ENCODE measurements at regions not wholly inside any gene's neighbourhood (a gene's known extent, or its start where the extent isn't known, plus 50 kb on each side); places are given as distances from the start of the nearest gene placed in this dataset.

DNA sequence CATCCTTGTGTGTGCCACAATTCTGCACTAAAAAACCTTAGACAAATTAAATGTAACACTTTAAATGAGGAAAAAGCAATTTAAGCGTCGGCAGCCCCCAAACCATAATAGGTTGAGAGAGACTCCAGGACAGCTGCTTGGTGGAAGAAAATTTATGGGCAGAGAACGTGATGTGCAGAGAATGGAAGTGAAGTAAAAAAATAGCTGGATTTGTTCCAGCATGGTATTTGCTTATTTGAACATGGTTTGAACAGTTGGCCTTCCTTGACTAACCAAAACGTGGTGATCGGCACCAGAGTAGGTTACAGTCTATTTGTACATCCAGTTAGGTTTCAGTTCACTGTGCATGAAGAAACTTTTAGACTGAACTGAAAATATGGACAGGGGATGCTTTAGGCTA, 343.0 kb upstream of the CPEB2 start:
- no peak for TF ChIP-seq SRF (IDR thresholded peaks at IDR 0.05; ENCODE audit: low read depth, low read length)
- no peak for TF ChIP-seq TAF7 (optimal IDR thresholded peaks at IDR 0.05; ENCODE audit: borderline replicate concordance, low read depth, low read length)
- TF ChIP-seq, protein P1, sequence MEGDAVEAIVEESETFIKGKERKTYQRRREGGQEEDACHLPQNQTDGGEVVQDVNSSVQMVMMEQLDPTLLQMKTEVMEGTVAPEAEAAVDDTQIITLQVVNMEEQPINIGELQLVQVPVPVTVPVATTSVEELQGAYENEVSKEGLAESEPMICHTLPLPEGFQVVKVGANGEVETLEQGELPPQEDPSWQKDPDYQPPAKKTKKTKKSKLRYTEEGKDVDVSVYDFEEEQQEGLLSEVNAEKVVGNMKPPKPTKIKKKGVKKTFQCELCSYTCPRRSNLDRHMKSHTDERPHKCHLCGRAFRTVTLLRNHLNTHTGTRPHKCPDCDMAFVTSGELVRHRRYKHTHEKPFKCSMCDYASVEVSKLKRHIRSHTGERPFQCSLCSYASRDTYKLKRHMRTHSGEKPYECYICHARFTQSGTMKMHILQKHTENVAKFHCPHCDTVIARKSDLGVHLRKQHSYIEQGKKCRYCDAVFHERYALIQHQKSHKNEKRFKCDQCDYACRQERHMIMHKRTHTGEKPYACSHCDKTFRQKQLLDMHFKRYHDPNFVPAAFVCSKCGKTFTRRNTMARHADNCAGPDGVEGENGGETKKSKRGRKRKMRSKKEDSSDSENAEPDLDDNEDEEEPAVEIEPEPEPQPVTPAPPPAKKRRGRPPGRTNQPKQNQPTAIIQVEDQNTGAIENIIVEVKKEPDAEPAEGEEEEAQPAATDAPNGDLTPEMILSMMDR (IDR thresholded peaks at IDR 0.05; ENCODE audit: control extremely low read depth in 1 of 3, insufficient read depth in 1 of 3, low read depth in 1 of 3, low read length in 3 of 3) = no peak
- no peak for TF ChIP-seq CREB1 (IDR thresholded peaks at IDR 0.05)
- TF ChIP-seq BRCA1 (IDR thresholded peaks at IDR 0.05; ENCODE audit: low read depth, low read length) = no peak
- TF ChIP-seq POLR2A (IDR thresholded peaks at IDR 0.05; ENCODE audit: control extremely low read depth in 1 of 2, low read depth in 2 of 2, low read length in 2 of 2) = no peak
- TF ChIP-seq EZH2 (IDR thresholded peaks at IDR 0.05; ENCODE audit: low read depth, low read length, severe bottlenecking) = no peak
- TF ChIP-seq TAF1 (IDR thresholded peaks at IDR 0.05; ENCODE audit: low read depth, low read length) = no peak
- TF ChIP-seq GABPA (IDR thresholded peaks at IDR 0.05; ENCODE audit: borderline replicate concordance, insufficient read depth, low read length) = no peak
- no peak for TF ChIP-seq BCL11A (IDR thresholded peaks at IDR 0.05; ENCODE audit: low read depth in 2 of 2, low read length in 2 of 2)
- no peak for TF ChIP-seq RBBP5 (IDR thresholded peaks at IDR 0.05; ENCODE audit: borderline replicate concordance, low read depth, low read length)
- no peak for TF ChIP-seq EP300 (IDR thresholded peaks at IDR 0.05; ENCODE audit: borderline replicate concordance in 1 of 2, low read depth in 2 of 2, low read length in 2 of 2)
- no peak for TF ChIP-seq BACH1 (IDR thresholded peaks at IDR 0.05; ENCODE audit: low read length)
- no peak for TF ChIP-seq ZNF274 (IDR thresholded peaks at IDR 0.05; ENCODE audit: borderline replicate concordance, extremely low read depth, low read length)

All from H1 (cell line).